ENCODE measurements at regions not wholly inside any gene's neighbourhood (a gene's known extent, or its start where the extent isn't known, plus 50 kb on each side); places are given as distances from the start of the nearest gene placed in this dataset.

- TF ChIP-seq EZH2 (IDR thresholded peaks at IDR 0.05; ENCODE audit: borderline replicate concordance, low read depth, low read length, severe bottlenecking) (no peak), POLR2A (IDR thresholded peaks at IDR 0.05; ENCODE audit: low read depth, low read length) (no peak), POLR2AphosphoS5 (IDR thresholded peaks at IDR 0.05; ENCODE audit: insufficient read depth, low read depth, low read length) (no peak)
- TF ChIP-seq, protein P1, sequence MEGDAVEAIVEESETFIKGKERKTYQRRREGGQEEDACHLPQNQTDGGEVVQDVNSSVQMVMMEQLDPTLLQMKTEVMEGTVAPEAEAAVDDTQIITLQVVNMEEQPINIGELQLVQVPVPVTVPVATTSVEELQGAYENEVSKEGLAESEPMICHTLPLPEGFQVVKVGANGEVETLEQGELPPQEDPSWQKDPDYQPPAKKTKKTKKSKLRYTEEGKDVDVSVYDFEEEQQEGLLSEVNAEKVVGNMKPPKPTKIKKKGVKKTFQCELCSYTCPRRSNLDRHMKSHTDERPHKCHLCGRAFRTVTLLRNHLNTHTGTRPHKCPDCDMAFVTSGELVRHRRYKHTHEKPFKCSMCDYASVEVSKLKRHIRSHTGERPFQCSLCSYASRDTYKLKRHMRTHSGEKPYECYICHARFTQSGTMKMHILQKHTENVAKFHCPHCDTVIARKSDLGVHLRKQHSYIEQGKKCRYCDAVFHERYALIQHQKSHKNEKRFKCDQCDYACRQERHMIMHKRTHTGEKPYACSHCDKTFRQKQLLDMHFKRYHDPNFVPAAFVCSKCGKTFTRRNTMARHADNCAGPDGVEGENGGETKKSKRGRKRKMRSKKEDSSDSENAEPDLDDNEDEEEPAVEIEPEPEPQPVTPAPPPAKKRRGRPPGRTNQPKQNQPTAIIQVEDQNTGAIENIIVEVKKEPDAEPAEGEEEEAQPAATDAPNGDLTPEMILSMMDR (IDR thresholded peaks at IDR 0.05; ENCODE audit: extremely low read depth in 1 of 2, insufficient read depth in 1 of 2, low read depth in 1 of 2, low read length in 2 of 2), result no peak
Measured at GRCh38 chr4:44912980-44913379, 186.6 kb upstream of the GNPDA2 start.

Measured in endothelial cell of umbilical vein (primary cell).